CD4-positive, alpha-beta T cell treated with Interleukin-15 for 4 hours (primary cell): ENCODE measurements at regions not wholly inside any gene's neighbourhood (a gene's known extent, or its start where the extent isn't known, plus 50 kb on each side); places are given as distances from the start of the nearest gene placed in this dataset.

Experiments used
- DNase-seq: peaks from one replicate; pipeline ENCODE4 v3.0.0-alpha.2; 2020; ENCODE audit warnings: low spot score

DNA sequence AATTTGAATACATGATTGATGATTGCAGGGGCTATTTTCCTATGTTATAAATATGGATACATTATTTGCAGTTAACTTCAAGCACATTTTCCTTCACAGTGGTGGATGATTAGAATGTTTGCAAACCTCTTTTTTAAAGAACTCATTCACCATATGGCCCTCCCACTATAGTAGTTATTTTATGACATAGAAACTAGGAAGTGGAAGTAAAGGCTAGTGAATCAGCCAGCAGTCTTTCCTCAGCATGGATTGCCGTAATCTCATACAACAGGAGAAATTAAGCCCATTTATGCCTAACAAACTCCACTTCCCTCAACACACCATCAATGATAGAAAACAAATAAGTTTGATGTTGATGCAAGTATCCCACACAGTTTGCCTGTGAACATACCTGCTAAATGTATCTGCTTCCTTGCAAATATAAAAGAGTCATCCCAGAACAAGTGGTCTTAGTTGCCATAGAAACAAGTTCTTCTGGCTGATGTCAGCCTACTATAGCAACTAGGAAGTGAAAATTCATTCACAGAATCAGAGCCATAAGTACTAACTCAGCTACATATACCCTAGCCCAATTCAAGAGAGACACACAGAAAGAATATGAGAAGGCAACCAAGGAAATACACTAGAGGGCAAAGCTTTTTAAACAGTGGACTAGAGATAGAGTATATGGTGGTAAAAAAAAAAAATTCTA, 100.9 kb upstream of the RADX start:
- no peak for DNase-seq
